Stimulated activated CD4-positive, alpha-beta T cell treated with anti-CD3 and anti-CD28 coated beads, Interleukin-12 subunit alpha, Interleukin-12 subunit beta, amount 100 ng/mL, for 48 hours (primary cell): ENCODE measurements at regions not wholly inside any gene's neighbourhood (a gene's known extent, or its start where the extent isn't known, plus 50 kb on each side); places are given as distances from the start of the nearest gene placed in this dataset.

ENCODE experiments used
- DNase-seq, 3 donors: peaks; one replicate each; pipeline ENCODE4 v3.0.0-alpha.2; 2020; ENCODE audit warnings: low read depth in 2 of 3, low spot score in 1 of 3

DNA sequence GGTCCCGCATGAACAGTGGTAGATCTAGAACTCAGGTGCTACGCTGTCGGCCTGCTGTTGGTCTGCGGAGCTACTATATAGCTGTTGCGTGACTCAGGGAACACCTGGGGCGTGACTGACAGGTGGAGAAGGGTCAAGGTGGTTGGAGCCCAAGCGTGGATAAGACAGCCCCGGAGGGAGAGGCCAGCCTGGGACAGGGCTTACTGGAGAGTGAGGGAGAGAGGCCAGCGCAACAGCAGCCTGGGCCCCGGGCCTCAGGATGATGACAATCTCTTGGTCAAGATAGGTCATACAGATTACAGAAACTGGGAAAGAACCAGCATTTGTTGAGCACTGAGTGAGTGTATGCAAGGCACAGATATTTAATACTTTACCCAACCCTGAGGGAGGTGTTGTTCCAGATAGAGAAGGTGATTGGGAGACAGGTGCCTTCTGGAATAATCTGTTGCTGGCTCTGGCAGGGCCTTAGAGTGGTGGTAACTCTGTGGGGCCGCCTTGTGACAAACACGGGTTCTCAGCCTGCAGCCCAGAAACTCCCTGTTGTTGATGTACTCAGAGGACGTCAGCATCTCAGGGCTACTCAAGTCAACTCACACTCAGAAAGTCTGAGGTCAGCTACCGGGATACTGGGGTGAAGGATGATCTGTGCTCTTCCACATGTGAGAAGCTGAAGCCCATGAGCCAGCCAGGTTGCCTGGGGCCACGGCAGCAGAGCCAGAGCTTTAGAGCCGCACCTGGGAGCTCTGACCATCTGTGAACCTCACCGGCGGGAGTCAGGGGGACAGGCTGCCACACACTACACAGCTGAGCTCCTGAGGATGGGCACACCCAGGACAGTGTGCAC is 265.4 kb upstream of the HES1 start:
- DNase-seq, result no peak

DNA sequence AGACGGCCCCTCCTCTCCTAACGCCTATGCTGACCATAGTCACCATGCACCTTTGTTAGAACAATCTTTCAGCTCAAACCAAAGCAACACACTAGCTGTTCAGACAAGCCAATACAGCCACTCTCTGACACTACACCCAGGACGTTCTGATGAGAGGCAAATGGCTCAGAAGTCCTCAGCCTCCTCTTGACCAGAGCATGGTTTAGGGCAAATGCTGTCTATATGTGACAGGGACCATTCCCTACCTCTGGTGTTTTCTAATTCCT is 264.8 kb upstream of the HES1 start:
- DNase-seq, result no peak

DNA sequence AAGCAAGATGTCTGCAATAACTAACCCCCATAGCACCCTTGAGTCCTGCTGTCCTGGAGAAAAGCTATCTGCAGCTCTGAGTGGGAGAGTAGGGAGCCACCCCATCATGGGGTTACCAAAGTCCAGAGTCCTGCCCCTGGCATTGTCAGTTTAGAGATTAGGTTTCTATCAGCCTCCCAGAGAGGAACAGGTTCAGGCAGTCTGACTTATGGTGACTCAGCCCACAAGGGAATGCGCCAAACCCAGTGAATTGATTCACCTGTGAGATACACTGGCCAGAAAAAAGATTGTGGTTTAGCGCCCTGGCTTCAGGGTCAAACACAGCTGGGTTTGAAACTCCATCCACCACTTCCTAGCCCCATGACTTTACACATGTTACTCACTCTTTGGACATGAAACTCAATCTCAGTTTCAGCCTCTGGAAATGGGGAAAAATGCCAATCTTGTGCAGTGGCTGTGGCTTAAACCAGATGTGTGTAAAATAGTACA is 263.6 kb upstream of the HES1 start:
- DNase-seq, result peak in 2 of 3 donors; percentile 6 to 18

DNA sequence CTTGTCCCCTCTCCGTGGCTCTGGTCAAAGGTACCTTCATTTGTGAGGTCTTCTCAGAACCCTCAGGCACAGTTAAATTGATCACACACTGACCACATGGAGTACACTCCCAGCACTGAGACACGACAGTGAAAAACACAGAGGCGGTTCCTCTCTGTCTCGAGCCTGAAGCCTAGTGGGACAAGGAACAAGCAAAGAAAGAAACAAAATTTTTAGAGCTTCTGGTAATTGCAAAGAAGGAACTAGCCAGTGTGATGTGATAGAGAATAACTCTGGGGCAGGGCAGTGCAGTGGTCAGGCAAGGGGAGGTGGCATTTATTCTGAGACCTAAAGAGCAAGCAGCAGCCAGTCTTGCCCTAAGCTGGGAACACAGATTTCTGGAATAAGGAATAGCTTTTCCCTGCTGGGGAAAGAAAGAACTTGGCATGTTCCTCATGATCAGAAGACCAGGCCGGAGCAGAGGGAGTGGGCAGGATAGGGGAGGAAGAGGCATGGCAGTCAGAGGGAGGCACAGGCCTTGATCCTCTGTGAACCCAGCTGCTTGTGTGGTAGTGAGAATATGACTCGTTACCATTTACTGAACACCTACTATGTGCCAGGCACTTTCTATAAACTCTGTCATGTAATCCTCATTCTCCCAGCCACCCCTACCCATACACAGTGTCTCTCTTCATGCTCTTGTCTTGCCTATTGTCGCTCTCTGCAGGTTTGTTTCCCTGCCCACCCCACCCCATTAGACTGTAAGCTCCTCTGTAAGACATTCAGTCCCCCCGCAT is 262.3 kb upstream of the HES1 start:
- DNase-seq, result no peak

DNA sequence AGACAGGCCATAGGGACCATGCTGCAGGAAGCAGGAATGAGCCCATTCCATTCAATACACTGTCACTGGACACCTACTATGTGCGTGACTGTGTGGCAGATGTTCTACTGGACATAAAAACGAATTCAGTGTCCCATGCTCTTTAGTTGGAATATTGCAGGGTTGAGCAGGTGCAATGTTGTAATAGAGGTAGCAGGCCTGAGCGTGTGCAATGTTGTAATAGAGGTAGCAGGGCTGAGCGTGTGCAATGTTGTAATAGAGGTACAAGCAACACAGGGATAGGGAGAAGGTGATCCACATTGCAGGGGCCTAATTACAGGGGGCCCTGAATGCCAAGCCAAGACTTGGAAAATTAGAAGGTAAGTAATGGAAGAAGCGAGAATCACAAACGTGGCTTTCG is 261.4 kb upstream of the HES1 start:
- no peak for DNase-seq

DNA sequence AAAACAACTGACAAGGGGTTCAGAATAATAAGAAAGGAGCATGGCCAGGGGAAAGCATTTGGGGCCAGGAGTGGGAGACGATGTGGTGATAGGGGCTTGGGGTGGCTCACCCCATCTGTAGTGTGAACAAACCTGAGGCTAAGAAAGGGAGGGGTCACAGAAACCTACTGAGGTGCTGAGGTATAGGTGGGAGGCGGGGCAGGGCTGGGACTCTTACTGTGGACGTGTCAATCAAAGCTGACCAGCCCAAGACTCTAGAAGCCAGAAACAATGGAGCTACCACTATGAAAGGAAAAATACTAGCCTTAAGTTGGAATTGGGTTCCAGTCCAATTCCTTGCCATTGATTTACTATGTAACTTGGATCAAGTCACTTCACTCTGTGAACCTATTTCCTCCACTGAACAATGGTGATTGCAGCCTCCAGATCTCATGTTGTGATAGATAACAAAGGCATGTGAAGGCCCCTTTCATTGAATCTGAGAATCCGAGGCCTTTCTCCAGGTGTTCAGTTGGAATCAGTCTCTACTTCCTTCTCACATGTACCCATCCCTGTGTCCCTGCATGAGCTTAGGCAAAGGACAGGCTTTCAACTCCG is 260.9 kb upstream of the HES1 start:
- no peak for DNase-seq

DNA sequence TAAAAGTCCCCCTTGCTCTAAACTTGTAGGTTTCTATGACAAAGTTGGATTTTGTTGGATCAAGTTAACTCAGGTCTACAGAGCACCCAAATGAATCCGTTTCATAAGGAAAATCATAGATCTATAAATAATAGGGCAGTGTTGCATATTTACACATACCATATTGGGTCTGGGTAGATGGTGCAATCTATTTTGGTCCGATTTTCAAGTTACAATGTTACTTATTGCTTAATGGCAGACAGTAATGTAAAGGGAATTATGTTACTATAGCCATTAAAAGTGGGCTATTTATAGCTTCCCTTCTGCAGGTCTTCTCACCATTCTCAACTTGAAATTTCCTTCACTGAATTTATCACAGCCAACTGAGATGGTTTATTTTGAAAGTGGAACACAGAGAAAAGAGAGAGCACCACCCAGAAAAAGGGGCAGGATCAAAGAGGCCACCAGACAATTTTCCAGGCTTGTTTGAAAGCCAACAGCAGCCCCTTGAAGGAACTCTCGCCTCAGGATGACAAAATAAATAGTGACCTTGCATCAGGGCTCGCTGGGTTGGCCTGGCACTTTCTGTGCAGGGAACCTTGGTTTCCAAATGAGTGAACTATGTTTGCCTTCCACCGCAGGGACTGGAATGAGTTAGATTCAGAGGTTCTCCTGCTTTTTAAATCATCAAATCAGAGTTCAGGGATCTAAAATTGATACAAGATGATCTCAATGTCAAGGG is 260.2 kb upstream of the HES1 start:
- no peak for DNase-seq

DNA sequence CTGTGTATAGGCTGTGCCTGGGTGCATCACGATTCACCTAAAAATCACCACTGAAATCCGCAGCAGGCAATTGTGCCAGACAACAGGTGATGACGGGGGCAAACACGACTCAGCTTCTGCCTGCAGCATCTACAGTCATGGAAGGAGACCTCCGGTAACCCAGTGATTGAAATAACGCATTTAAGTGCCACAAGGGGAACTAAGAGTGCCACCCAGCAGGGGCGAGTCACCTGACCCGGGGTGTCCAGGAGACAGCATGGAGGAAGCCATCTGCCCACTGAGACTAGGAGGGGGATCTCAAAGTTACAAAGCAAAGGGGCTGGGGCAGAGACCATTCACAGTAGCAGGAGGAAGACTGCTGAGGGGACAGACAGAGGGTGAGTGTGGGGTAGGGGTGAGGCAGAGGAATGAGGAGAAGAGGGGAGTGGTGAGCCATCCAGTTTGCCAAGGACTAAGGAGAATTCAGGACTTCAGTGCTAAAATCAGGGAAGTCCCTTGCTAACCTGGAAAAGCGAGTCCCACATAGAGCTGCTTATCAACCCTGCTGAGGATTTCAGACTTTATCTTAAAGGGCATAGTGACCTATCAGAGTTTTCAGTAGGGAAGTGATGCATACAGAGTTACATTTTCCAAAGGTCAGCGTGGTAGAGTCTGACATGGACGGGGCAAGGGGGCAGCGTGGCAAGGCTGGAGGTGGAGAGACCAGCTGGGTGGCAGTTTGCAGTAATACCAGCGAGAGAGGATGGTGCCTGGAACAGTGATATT is 256.7 kb upstream of the HES1 start:
- DNase-seq, result no peak

DNA sequence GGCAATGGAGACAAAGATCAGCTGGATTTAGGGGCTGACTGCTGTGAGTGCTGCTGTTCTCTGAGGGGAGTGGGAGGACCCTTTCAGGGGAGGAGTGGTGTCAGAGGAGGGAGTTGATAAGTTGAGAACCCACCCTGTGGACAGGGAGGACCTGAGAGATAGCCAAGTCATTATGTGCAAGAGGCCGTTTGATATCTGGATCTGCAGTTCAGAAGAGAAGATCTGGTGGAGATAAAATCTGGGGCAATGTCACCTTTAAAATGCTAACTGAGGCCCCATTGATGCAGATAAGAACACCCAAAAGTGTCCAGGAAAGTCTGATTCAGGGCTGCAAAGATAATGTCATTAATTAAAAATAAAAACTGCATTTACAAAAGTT is 256.1 kb upstream of the HES1 start:
- no peak for DNase-seq

DNA sequence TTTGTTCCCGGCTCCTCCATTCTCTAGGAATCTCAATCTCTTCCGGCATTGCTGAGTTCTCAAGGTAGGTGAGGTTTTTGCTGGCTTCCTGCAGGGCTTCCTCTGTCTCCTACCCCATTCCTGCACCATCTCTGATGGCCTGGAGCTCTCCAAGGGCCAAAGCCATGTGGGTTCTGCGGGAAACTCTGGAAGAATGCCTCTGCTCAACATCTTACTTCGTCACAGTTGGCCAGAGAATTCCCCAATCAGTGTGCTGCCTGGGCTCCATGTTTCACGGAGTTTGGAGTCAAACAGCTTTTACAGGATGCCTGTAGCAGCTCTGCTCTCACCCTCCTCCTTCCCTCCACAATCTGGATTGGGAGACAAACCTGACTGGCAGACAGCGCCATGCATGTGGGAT is 253.9 kb upstream of the HES1 start:
- no peak for DNase-seq

DNA sequence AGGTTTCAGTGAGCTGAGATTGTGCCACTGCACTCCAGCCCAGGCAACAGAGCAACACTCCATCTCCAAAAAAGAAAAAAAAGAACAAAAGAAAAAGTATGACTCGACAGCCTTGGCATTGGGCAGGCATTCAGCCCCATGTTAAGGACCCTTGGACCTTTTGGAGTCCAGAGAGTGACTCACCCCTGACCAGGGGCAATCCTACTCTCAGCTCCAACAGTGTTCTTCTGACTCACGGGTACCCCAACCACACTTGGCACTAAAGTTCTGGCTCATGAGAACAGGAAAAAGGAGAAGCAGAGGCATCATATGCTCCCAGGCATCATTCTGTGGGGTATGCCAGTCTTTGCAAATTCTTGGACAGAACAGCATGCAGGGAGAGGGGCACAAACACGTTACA is 252.4 kb upstream of the HES1 start:
- no peak for DNase-seq

DNA sequence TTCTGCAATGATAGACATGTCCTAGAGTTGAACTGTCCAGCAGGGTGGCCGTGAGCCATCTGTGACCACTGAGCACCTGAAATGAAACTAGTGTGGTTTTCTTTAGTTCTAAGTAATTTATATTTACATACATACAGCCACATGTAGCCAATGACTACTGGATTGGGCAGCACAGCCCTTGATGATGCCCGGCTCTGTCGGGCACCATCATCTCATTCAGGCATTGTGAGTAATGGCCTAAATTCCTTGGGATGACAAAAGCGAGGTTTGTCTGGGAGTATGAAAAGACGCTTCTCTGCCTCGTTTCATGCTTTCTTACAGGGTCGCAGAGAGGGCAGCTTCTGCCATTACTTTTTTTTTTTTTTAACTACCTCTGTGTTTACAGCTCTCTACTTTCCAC is 251.9 kb upstream of the HES1 start:
- DNase-seq, result no peak

DNA sequence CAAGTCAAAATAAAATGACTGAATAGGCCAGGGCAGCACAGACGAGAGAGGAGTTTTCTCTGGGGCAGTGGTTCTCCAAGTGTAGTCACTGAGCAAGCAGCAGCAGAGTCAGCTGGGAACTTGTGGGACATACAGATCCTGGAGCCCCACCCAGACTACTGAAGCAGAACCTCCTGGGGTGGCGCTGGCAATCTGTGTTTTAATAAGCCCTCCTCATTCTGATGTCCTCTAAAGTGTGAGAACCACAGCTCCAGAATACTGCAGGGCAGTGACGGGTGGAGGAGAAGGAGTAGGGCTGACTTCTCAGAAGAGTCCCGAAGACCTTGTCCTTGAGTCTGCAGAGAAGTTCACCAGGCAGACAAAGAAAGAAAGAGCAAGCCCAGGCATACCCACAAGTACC is 251.3 kb upstream of the HES1 start:
- DNase-seq, result no peak

DNA sequence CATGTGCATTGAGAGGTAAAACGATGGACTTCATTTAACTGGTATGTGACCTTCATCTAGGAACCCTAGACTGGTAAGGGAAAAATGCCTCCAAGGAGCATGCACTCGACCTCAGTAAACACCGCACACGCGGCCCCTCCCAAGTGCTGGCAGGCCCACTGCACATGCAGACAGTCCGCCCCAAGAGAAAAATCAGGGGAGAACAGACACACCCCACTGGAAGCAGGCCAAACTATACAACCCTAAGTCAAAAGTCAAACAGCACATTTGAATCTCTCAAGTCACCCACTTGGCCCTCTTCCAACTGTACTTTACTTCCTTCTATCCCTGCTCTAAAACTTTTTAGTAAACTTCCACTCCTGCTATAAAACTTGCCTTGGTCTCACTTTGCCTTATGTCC is 250.1 kb upstream of the HES1 start:
- DNase-seq, result no peak

DNA sequence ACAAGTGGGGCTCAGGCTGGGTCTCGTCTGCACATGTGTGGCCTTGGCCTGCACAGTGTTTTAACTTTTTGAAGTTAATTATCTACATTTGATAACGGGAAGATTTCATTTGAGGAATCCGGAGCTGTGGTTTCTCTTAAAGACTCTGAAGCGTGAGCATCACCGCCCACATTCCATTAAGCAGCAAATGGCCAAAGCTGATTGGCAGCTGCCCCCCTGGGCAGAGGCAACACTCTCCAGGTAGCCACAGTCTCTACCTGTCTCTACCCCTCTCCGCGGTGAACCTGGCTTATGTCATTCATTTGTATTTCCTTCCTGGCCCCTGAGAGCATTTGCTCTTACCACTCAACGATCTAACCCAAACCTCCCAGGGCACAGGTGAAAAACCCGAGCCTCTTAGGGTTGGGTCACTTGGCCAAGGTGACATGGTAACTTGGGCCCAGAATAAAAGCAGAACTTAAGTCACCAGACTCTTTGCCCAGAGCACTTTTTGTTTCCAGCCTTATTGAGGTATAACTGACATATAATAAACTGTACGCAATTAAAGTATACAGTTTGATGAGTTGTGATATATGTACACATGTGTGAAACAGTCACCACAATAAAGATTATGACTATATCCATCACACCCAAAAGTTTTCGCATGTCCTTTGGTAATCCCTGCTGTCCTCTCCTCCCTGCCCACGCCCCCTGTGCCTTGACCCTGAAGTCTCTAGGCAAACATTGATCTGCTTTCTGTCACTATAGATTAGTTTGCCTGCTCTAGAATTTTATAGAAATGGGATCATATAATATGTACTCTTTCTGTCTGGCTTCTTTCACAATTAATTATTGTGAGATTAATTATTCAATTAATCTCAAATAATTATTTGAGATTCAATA is 245.7 kb upstream of the HES1 start:
- no peak for DNase-seq

DNA sequence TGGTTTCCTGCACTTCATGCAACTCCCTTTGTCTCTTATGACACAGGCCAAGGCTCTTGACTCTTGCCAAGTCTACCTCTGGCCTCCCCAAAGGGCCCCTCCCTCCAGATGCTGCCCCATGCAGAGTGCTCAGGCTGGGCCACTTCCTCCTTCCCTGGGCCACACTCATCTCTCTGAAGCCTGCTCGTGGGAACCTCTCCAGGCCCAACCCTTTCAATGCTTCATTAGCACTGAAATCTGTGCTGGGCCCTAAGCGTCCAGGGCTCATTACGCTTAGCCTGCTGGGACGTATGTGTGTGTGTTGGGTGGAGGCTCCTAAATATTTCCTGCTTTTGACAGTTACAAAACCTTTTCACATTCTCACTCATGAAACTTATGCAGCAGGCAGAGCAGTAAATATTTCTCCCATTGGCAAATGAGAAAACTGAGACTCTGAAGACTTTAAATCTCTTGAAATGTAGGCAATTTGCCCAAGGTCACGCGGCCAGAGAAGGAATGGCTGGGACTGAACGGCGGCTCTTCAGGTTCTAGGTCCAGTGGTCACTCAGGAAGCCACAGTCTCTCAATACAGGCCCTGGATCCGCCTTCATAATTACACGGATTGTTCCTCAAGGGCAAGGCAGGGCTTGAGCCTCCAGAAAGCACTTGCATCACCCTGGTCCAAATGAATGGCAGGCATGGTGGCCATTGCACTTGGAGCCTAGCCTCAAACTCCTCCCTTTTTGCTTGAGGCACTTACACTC is 241.7 kb upstream of the HES1 start:
- DNase-seq, result no peak

DNA sequence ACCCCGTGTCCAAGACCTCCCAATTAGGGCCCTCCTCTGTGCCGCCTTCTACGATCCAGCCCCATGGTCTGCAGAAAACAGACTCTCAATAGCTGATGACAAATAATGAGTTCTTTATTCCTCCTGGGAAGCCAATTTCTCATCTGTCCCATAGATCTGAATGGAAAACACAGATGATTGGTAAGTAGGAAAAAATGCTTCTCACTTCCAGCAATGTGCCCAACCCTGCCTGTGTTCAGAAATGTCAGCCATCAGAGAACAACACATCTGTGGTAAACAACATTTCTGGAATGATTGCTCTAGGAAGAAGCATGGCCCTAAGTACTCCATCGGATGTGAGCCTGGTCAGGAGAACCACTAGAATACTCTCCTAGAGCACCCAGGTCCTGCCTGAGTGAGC is 240.5 kb upstream of the HES1 start:
- DNase-seq, result no peak

DNA sequence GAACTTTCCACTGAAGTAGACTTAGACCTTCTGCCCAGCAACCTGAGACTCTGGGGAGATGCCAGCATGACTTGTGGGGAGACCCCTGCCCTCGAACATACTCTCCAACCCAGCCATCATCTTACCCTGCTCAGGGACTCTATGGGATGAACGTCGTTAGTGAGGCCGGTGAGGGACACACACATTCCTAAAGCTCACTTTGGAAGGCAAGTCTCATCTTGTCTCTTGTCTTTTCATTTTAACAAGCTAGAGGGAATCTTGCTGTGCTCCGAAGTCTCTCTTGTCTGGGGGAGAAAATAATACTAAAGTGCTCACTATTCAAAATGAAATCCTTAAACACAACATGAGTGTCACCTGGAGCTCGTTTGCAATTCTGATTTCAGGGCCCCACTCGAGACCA is 239.5 kb upstream of the HES1 start:
- DNase-seq, result no peak

DNA sequence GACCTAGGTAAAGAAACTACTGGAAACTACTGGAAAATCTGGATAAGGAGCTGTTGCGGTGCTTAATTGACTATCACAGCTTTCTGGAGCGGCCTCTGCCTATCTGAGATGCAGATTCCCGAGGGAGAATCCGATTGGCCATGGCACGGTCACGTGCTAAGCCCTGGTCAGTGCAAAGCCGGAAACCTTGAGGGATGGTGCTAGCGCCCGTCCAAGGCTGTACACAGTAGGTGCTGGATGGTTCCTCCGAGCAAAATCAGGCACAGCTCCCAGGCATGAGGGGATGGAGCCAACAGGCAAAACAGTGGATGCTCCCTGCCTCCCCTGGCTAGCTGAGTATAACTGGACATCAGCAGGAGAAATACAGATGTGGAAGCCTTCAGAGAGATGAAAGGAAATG is 238.7 kb upstream of the HES1 start:
- no peak for DNase-seq
